ENCODE measurements at regions not wholly inside any gene's neighbourhood (a gene's known extent, or its start where the extent isn't known, plus 50 kb on each side); places are given as distances from the start of the nearest gene placed in this dataset.
"Not testable (repeated sequence)": the region's sequence is repeated elsewhere in the genome, so short reads cannot be mapped to it uniquely, and the experiment has no call there.

- H3K4me1 ChIP-seq (ENCODE audit: control insufficient read depth in 3 of 3, insufficient read depth in 3 of 3, low read length in 3 of 3): no peaks in the 10 kb centered on the region
- no peaks in the 10 kb centered on the region for H3K27me3 ChIP-seq (ENCODE audit: control insufficient read depth in 3 of 3, insufficient read depth in 3 of 3, low read length in 3 of 3)
- H3K4me3 ChIP-seq (ENCODE audit: low read length in 3 of 3): no peak overlapping the region
- no peak overlapping the region for H3K27ac ChIP-seq (ENCODE audit: low read depth, low read length)
- H3K9ac ChIP-seq (ENCODE audit: low read depth in 1 of 3, low read length in 3 of 3): no peak overlapping the region
- H3K36me3 ChIP-seq (ENCODE audit: control insufficient read depth in 3 of 3, insufficient read depth in 3 of 3, low read length in 3 of 3): no peaks in the 10 kb centered on the region
- H3K9me3 ChIP-seq (ENCODE audit: control insufficient read depth in 3 of 3, low read length in 3 of 3): peaks cover 4 to 8% (median 7%) of the 10 kb centered on the region in 3 donors
Observed at GRCh38 chr2:236479814-236480213, 89.8 kb upstream of the ACKR3 start.

DNA sequence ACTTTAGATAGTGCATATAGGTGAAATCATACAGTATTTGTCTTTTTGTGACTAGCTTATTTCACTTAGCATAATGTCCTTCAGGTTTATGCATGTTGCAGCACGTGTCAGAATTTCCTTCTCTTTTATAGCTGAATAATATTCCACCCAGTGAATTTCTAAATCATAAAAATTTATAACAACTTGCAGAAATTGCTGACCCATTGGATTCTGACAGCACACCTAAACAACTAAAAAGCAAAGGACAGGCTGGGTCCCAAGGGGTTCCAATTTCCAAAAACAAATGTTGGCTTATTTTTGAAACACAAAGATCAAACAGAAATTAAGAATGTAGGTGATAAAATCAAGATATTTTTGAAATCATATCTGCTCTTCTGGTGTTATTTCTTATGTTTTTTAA lies 86.5 kb upstream of the ACKR3 start:
- Histone ChIP-seq H3K27me3 (ENCODE audit: control insufficient read depth in 3 of 3, insufficient read depth in 3 of 3, low read length in 3 of 3) (peaks cover 0 to 4% (median 0%) of the 10 kb centered on the region in 3 donors), H3K4me1 (ENCODE audit: control insufficient read depth in 3 of 3, insufficient read depth in 3 of 3, low read length in 3 of 3) (no peaks in the 10 kb centered on the region), H3K4me3 (ENCODE audit: low read length in 3 of 3) (no peak overlapping the region), H3K9ac (ENCODE audit: low read depth in 1 of 3, low read length in 3 of 3) (no peak overlapping the region), H3K9me3 (ENCODE audit: control insufficient read depth in 3 of 3, low read length in 3 of 3) (peaks cover 4 to 8% (median 7%) of the 10 kb centered on the region in 3 donors), H3K36me3 (ENCODE audit: control insufficient read depth in 3 of 3, insufficient read depth in 3 of 3, low read length in 3 of 3) (no peaks in the 10 kb centered on the region), H3K27ac (ENCODE audit: low read depth, low read length) (no peak overlapping the region)

DNA sequence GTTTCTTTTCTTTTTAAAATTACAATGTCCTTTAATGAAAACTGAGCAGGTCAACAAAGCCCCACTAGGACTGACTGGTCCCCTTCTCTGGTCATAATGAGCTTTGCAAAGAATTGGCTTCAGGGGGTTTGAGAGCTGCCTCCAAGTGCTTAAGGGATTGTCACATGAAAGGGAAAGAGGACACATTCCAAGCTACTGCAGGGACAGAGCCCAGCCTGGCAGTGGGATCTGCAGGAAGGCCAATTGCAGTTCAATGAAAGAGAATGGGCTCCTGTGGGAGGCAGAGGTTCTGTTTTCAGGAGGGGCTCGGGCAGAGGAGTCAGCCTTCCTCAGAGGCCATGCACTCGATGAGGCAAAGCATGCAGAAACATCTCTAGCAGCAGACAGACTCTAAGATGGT lies 84.1 kb upstream of the ACKR3 start:
- Histone ChIP-seq H3K36me3 (ENCODE audit: control insufficient read depth in 3 of 3, insufficient read depth in 3 of 3, low read length in 3 of 3) (no peaks in the 10 kb centered on the region), H3K9ac (ENCODE audit: low read depth in 1 of 3, low read length in 3 of 3) (no peak overlapping the region), H3K27ac (ENCODE audit: low read depth, low read length) (no peak overlapping the region), H3K4me1 (ENCODE audit: control insufficient read depth in 3 of 3, insufficient read depth in 3 of 3, low read length in 3 of 3) (no peaks in the 10 kb centered on the region), H3K27me3 (ENCODE audit: control insufficient read depth in 3 of 3, insufficient read depth in 3 of 3, low read length in 3 of 3) (peaks cover 0 to 4% (median 0%) of the 10 kb centered on the region in 3 donors), H3K9me3 (ENCODE audit: control insufficient read depth in 3 of 3, low read length in 3 of 3) (peaks cover 0 to 8% (median 4%) of the 10 kb centered on the region in 3 donors), H3K4me3 (ENCODE audit: low read length in 3 of 3) (no peak overlapping the region)

- H3K9ac ChIP-seq (ENCODE audit: low read depth in 1 of 3, low read length in 3 of 3); H3K4me3 ChIP-seq (ENCODE audit: low read length in 3 of 3); H3K27me3 ChIP-seq (ENCODE audit: control insufficient read depth in 3 of 3, insufficient read depth in 3 of 3, low read length in 3 of 3); H3K27ac ChIP-seq (ENCODE audit: low read depth, low read length); H3K36me3 ChIP-seq (ENCODE audit: control insufficient read depth in 3 of 3, insufficient read depth in 3 of 3, low read length in 3 of 3); H3K9me3 ChIP-seq (ENCODE audit: control insufficient read depth in 3 of 3, low read length in 3 of 3); H3K4me1 ChIP-seq (ENCODE audit: control insufficient read depth in 3 of 3, insufficient read depth in 3 of 3, low read length in 3 of 3): not testable (repeated sequence)
Observed at GRCh38 chr2:236489083-236489482, 80.5 kb upstream of the ACKR3 start.

GRCh38 chr2:236489895-236490404 lies 79.7 kb upstream of the ACKR3 start:
- H3K27me3 ChIP-seq (ENCODE audit: control insufficient read depth in 3 of 3, insufficient read depth in 3 of 3, low read length in 3 of 3): peaks cover 0 to 4% (median 0%) of the 10 kb centered on the region in 3 donors
- H3K9me3 ChIP-seq (ENCODE audit: control insufficient read depth in 3 of 3, low read length in 3 of 3): no peaks in the 10 kb centered on the region
- no peak overlapping the region for H3K9ac ChIP-seq (ENCODE audit: low read depth in 1 of 3, low read length in 3 of 3)
- H3K4me3 ChIP-seq (ENCODE audit: low read length in 3 of 3): no peak overlapping the region
- no peak overlapping the region for H3K27ac ChIP-seq (ENCODE audit: low read depth, low read length)
- no peaks in the 10 kb centered on the region for H3K4me1 ChIP-seq (ENCODE audit: control insufficient read depth in 3 of 3, insufficient read depth in 3 of 3, low read length in 3 of 3)
- no peaks in the 10 kb centered on the region for H3K36me3 ChIP-seq (ENCODE audit: control insufficient read depth in 3 of 3, insufficient read depth in 3 of 3, low read length in 3 of 3)

DNA sequence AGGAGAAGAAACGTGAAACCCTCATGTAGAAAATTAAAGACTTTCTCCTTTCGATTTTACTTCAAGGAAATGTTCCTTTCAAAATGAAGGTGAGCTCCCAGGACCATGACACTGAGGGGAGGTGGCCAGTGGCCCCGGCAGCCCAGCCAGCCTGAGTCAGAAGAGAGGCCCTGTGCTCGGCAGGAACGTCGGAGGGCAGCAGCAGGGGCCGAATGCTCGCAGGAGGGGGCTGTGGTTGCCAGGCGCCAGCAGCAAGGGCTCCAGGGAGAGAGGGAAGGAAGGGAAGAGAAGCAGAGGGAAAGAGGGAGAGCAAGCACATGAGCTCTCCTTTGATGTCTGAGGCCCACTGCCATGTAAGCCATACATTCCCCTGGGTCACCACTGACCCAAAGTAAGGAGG lies 73.3 kb upstream of the ACKR3 start:
- H3K4me3 ChIP-seq (ENCODE audit: low read length in 3 of 3): no peak overlapping the region
- H3K36me3 ChIP-seq (ENCODE audit: control insufficient read depth in 3 of 3, insufficient read depth in 3 of 3, low read length in 3 of 3): no peaks in the 10 kb centered on the region
- no peak overlapping the region for H3K27ac ChIP-seq (ENCODE audit: low read depth, low read length)
- no peaks in the 10 kb centered on the region for H3K27me3 ChIP-seq (ENCODE audit: control insufficient read depth in 3 of 3, insufficient read depth in 3 of 3, low read length in 3 of 3)
- no peaks in the 10 kb centered on the region for H3K9me3 ChIP-seq (ENCODE audit: control insufficient read depth in 3 of 3, low read length in 3 of 3)
- H3K4me1 ChIP-seq (ENCODE audit: control insufficient read depth in 3 of 3, insufficient read depth in 3 of 3, low read length in 3 of 3): no peaks in the 10 kb centered on the region
- no peak overlapping the region for H3K9ac ChIP-seq (ENCODE audit: low read depth in 1 of 3, low read length in 3 of 3)

DNA sequence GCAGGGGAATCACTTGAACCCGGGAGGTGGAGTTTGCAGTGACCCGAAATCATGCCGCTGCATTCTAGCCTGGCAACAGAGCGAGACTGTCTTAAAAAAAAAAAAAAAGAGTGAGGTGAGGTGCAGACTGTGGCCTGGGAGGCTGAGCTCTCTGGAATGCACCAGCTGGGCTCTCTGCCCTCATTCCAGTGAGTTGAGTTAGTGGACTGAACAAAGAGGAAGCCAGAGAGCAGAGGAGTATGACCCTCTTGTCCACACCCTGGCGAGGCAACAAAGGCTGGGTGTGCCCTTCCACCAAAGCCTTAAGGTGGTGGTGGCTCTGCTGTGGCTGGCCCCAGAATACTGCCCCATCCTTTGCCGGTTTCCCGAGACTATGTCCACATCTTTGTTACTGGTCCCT lies 71.3 kb upstream of the ACKR3 start:
- Histone ChIP-seq H3K4me3 (ENCODE audit: low read length in 3 of 3) (no peak overlapping the region), H3K9ac (ENCODE audit: low read depth in 1 of 3, low read length in 3 of 3) (no peak overlapping the region)

DNA sequence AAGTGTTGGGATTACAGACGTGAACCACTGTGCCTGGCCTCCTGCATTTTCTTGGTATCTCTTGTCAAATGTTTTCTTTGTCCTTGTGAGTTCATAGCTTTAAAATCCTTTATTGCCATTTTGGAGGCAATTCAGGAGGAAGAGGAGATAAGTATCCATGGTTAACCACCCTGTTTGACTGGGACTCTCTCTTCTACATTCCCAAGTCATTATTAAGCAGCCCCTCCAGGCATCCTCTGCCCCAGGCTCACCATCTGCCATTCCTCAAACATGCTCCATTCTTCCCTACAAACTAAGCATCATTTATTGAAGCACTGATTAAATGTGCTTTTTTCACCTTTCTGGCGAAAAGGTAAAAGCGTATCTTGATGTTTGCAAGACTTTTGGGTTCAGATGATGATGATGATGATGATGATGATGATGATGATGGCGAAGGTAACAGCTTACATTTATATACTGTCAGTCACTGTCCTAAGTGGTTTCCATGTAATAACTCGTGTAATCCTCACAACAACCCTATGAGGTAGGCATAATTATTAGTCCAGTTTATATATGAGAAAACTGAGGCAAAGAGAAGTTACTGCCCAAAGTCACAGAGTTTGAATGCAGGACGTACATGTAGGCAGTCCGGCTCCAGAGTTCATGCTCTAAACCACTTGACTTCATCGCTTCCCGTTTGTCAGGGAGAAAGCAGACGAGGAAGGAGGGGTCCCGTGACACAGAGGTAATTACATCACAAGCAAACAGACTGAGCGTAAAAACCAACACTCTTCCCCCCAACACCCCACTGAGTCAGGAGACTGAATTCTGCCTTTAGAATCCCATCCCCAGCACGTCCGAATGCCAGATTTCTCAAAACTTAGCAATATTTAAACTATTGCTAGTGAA lies 69.7 kb upstream of the ACKR3 start:
- no peak overlapping the region for H3K4me3 ChIP-seq (ENCODE audit: low read length in 3 of 3)
- H3K9me3 ChIP-seq (ENCODE audit: control insufficient read depth in 3 of 3, low read length in 3 of 3): no peaks in the 10 kb centered on the region
- H3K36me3 ChIP-seq (ENCODE audit: control insufficient read depth in 3 of 3, insufficient read depth in 3 of 3, low read length in 3 of 3): no peaks in the 10 kb centered on the region
- no peaks in the 10 kb centered on the region for H3K4me1 ChIP-seq (ENCODE audit: control insufficient read depth in 3 of 3, insufficient read depth in 3 of 3, low read length in 3 of 3)
- H3K27ac ChIP-seq (ENCODE audit: low read depth, low read length): no peak overlapping the region
- peaks cover 4 to 18% (median 11%) of the 10 kb centered on the region in 3 donors for H3K27me3 ChIP-seq (ENCODE audit: control insufficient read depth in 3 of 3, insufficient read depth in 3 of 3, low read length in 3 of 3)
- H3K9ac ChIP-seq (ENCODE audit: low read depth in 1 of 3, low read length in 3 of 3): no peak overlapping the region

More for the DNA sequence above, 71.3 kb upstream of the ACKR3 start:
- Histone ChIP-seq H3K27ac (ENCODE audit: low read depth, low read length) (no peak overlapping the region), H3K36me3 (ENCODE audit: control insufficient read depth in 3 of 3, insufficient read depth in 3 of 3, low read length in 3 of 3) (no peaks in the 10 kb centered on the region), H3K27me3 (ENCODE audit: control insufficient read depth in 3 of 3, insufficient read depth in 3 of 3, low read length in 3 of 3) (peaks cover 2 to 6% (median 4%) of the 10 kb centered on the region in 3 donors), H3K9me3 (ENCODE audit: control insufficient read depth in 3 of 3, low read length in 3 of 3) (no peaks in the 10 kb centered on the region), H3K4me1 (ENCODE audit: control insufficient read depth in 3 of 3, insufficient read depth in 3 of 3, low read length in 3 of 3) (no peaks in the 10 kb centered on the region)

DNA sequence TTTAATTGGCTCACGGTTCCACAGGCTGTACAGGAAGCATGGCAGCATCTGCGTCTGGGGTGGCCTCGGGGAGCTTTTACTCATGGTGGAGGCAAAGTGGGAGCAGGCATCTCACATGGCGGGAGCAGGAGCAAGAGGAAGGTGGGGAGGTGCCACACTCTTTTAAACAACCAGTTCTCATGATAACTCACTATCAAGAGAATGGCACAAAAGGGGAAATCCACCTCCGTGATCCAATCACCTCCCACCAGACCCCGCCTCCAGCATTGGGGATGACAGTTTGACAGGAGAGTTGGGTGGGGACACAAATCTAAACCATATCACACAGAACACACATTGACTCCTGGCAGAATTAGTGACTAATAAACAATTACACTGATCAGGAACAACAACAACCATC lies 68.6 kb upstream of the ACKR3 start:
- no peak overlapping the region for H3K27ac ChIP-seq (ENCODE audit: low read depth, low read length)
- no peaks in the 10 kb centered on the region for H3K4me1 ChIP-seq (ENCODE audit: control insufficient read depth in 3 of 3, insufficient read depth in 3 of 3, low read length in 3 of 3)
- peaks cover 4 to 24% (median 21%) of the 10 kb centered on the region in 3 donors for H3K27me3 ChIP-seq (ENCODE audit: control insufficient read depth in 3 of 3, insufficient read depth in 3 of 3, low read length in 3 of 3)
- no peak overlapping the region for H3K9ac ChIP-seq (ENCODE audit: low read depth in 1 of 3, low read length in 3 of 3)
- H3K4me3 ChIP-seq (ENCODE audit: low read length in 3 of 3): no peak overlapping the region
- H3K36me3 ChIP-seq (ENCODE audit: control insufficient read depth in 3 of 3, insufficient read depth in 3 of 3, low read length in 3 of 3): no peaks in the 10 kb centered on the region
- no peaks in the 10 kb centered on the region for H3K9me3 ChIP-seq (ENCODE audit: control insufficient read depth in 3 of 3, low read length in 3 of 3)

GRCh38 chr2:236501531-236501930 lies 68.1 kb upstream of the ACKR3 start:
- H3K4me1 ChIP-seq (ENCODE audit: control insufficient read depth in 3 of 3, insufficient read depth in 3 of 3, low read length in 3 of 3): no peaks in the 10 kb centered on the region
- no peak overlapping the region for H3K9ac ChIP-seq (ENCODE audit: low read depth in 1 of 3, low read length in 3 of 3)
- H3K9me3 ChIP-seq (ENCODE audit: control insufficient read depth in 3 of 3, low read length in 3 of 3): no peaks in the 10 kb centered on the region
- H3K36me3 ChIP-seq (ENCODE audit: control insufficient read depth in 3 of 3, insufficient read depth in 3 of 3, low read length in 3 of 3): no peaks in the 10 kb centered on the region
- no peak overlapping the region for H3K27ac ChIP-seq (ENCODE audit: low read depth, low read length)
- peaks cover 4 to 28% (median 25%) of the 10 kb centered on the region in 3 donors for H3K27me3 ChIP-seq (ENCODE audit: control insufficient read depth in 3 of 3, insufficient read depth in 3 of 3, low read length in 3 of 3)
- no peak overlapping the region for H3K4me3 ChIP-seq (ENCODE audit: low read length in 3 of 3)
